ENCODE measurements at regions not wholly inside any gene's neighbourhood (a gene's known extent, or its start where the extent isn't known, plus 50 kb on each side); places are given as distances from the start of the nearest gene placed in this dataset.
"Not testable (repeated sequence)": the region's sequence is repeated elsewhere in the genome, so short reads cannot be mapped to it uniquely, and the experiment has no call there.

DNA sequence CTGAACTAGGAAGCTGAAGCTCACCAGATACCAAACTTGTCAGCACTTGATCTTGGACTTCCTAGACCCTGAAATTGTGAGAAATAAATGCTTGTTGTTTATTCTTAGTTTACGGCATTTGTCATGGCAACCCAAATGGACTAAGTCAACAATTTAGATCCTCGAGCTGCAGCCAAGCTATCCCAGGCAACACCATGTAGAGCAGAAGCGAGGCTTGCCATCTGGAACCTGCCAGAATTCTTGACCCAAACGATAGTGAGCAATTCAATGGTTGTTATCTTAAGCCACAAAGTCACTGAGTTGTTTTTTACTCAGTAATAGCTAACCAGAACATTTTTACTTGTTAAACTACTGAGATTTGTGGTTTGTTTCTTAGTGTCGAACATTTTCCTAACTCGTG, 458.5 kb upstream of the FLRT2 start:
- no peak for TF ChIP-seq ZFX (IDR thresholded peaks at IDR 0.05; ENCODE audit: borderline replicate concordance)
- TF ChIP-seq, protein P1, sequence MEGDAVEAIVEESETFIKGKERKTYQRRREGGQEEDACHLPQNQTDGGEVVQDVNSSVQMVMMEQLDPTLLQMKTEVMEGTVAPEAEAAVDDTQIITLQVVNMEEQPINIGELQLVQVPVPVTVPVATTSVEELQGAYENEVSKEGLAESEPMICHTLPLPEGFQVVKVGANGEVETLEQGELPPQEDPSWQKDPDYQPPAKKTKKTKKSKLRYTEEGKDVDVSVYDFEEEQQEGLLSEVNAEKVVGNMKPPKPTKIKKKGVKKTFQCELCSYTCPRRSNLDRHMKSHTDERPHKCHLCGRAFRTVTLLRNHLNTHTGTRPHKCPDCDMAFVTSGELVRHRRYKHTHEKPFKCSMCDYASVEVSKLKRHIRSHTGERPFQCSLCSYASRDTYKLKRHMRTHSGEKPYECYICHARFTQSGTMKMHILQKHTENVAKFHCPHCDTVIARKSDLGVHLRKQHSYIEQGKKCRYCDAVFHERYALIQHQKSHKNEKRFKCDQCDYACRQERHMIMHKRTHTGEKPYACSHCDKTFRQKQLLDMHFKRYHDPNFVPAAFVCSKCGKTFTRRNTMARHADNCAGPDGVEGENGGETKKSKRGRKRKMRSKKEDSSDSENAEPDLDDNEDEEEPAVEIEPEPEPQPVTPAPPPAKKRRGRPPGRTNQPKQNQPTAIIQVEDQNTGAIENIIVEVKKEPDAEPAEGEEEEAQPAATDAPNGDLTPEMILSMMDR (IDR thresholded peaks at IDR 0.05) = no peak
- H3K27ac ChIP-seq = no peak overlapping the region

DNA sequence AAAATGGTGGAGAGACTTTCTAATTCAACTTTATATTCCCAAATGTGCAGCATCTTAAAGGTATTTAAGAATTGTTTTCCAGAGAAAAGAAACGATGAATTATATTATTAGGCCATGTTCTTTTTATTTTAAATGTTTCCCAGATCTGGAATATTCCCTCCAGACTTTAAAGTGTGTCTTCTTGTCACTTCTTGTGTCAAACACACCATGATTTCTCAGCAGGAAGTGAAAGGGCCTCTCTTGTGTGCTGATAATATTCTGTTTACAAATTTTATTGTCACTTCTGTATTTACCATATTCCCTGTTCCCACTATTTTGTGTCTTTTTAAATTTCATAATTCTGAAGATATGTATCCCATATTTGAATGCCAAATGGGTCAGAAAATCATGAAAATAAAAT, 455.0 kb upstream of the FLRT2 start:
- H3K27ac ChIP-seq = no peak overlapping the region
- TF ChIP-seq, protein P1 (IDR thresholded peaks at IDR 0.05) = no peak
- no peak for TF ChIP-seq ZFX (IDR thresholded peaks at IDR 0.05; ENCODE audit: borderline replicate concordance)

DNA sequence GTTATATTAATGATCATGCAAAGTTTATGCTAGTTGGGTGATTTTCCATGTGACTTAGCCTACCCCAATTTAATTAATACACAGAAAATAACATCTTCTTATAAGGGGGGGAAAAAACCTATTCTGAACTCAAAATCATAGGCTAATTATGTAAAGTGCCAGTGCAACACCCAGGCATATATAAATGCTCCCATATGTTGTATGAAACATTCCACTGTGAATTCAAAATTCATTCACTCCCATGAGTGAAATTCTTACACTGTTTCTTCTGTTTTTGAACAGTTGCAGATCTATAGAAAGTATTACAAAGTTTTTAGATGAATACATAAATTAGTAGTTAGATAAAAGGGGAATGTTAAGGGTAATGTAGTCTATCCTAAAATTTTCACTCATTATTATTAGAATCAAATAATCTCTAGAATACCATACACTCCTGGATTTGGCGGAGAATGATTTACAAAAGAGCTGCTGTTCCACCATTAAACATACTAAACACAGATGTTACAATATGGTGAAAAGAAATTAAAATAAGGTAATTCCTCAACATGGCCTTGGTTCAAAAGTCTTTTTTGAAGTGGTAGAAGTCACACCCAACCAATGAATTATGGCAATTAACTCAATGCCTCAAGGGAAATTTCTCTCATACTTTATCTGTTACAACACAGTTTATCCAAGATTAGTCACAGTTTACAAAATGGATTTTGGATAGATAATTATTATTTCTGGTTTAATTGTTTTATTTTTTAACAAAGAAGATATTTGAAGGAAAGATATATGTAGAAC, 454.1 kb upstream of the FLRT2 start:
- TF ChIP-seq, protein P1 (IDR thresholded peaks at IDR 0.05) = no peak
- no peak for TF ChIP-seq ZFX (IDR thresholded peaks at IDR 0.05; ENCODE audit: borderline replicate concordance)
- no peak overlapping the region for H3K27ac ChIP-seq

DNA sequence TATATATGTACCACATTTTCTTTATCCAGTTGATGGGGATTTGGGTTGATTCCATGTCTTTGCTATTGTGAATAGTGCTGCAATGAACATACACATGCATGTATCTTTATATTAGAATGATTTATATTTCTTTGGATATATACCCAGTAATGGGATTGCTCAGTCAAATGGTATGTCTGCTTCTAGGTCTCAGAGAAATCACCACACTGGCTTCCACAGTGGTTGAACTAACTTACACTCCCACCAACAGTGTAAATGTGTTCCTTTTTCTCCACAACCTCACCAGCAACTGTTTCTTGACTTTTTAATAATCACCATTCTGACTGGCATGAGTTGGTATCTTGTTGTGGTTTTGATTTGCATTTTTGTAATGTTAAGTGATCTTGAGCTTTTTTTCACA, 452.2 kb upstream of the FLRT2 start:
- H3K27ac ChIP-seq = not testable (repeated sequence)

DNA sequence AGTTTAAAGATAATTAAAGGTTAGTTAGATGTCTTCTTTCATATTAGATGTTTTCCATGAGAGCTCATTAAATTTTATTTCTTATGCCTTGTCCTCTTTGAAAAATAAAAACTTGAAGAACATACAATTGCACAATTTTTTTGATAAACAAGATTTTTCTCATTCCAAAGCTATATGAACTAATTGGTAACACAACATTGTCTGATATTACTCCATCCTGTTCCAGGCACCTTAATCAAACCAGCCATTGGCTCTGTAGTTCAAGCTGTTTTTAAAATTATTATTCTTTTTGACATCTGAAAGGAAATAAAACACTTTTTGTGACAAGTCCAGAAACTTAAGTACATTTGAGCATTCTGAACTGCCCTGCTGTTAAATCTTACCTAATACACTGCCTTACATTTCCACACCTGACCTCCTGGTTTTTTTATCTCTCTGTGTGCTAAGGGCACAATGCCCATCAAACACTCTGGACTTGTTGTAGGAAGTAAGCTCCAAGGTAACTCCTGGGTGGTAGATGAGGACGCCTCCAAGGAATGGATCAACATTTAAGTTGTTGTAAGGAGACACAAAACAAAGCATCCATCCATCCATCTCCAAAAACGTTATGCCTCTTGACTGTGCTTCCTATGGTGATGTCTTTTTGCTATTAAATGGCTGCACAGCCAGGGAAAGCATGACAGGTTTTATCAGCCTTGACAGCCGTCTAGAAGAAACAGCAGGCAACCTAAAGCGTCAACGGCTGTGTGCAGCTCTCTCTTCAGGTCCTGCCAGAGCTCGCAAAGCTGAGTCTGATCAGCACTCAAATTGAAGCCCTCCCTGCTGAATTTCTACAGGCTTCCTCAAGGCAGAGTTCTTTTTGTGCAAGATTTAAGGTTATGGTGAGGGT, 449.9 kb upstream of the FLRT2 start:
- TF ChIP-seq, protein P1 (IDR thresholded peaks at IDR 0.05) = no peak
- TF ChIP-seq ZFX (IDR thresholded peaks at IDR 0.05; ENCODE audit: borderline replicate concordance) = no peak
- no peak overlapping the region for H3K27ac ChIP-seq

DNA sequence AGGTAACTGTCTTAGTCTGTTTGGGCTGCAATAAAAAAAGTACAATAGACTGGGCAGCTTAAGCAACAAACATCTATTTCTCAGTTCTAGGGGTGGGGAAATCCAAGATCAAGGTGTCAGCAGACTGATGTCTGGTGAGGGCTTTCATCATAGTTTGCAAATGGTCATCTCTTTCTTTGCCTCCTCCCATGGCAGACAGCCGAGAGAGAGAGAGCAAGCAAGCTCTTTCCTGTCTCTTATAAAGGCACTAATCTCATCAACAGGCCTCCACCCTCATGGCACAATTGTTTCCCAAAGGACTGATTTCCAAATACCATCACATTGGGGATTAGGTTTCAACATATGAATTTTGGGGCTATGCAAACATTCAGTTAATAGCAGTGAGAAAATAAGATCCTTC, 445.6 kb upstream of the FLRT2 start:
- H3K27ac ChIP-seq = no peak overlapping the region
- TF ChIP-seq, protein P1 (IDR thresholded peaks at IDR 0.05) = no peak
- TF ChIP-seq ZFX (IDR thresholded peaks at IDR 0.05; ENCODE audit: borderline replicate concordance) = no peak

DNA sequence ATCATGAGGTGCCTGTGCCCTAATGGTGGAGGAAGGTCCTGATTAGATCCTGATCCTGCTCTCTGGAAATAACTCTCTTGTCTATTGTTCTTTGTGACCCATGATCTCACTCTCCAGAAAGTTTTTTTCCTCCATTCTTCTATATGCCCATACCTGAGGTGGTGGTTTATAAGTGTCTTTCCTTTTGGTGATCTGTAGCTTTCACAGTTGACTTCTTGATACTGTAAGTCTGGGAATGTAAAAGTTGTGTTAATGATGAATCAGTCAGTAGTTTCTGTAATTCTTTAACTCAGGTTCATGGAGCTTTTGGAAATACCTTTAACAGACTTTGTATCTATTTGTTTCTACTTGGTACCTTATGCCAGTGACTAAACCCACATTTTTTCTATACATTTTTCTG, 444.0 kb upstream of the FLRT2 start:
- no peak overlapping the region for H3K27ac ChIP-seq
- TF ChIP-seq, protein P1 (IDR thresholded peaks at IDR 0.05) = no peak
- no peak for TF ChIP-seq ZFX (IDR thresholded peaks at IDR 0.05; ENCODE audit: borderline replicate concordance)

Data from 22Rv1 (cell line).